Glutamatergic neuron (in vitro differentiated cells): ENCODE measurements at regions not wholly inside any gene's neighbourhood (a gene's known extent, or its start where the extent isn't known, plus 50 kb on each side); places are given as distances from the start of the nearest gene placed in this dataset.
"Not testable (repeated sequence)": the region's sequence is repeated elsewhere in the genome, so short reads cannot be mapped to it uniquely, and the experiment has no call there.

Experiments used
- DNase-seq: peaks from one replicate; pipeline ENCODE4 v3.0.0; 2022
- H3K27ac Mint-ChIP-seq: one replicate; pipeline ENCODE4 v1.8.0; 2020; ENCODE audit warnings: mild to moderate bottlenecking, mixed read lengths, inconsistent platforms; ENCODE audit not compliant: unreplicated experiment
- H3K27me3 Mint-ChIP-seq: one replicate; pipeline ENCODE4 v1.8.0; 2020; ENCODE audit warnings: mild to moderate bottlenecking, moderate library complexity, mixed read lengths, inconsistent platforms; ENCODE audit not compliant: unreplicated experiment
- H3K36me3 Mint-ChIP-seq: one replicate; pipeline ENCODE4 v1.8.0; 2020; ENCODE audit warnings: mild to moderate bottlenecking, mixed read lengths, inconsistent platforms; ENCODE audit not compliant: unreplicated experiment
- H3K4me1 Mint-ChIP-seq: one replicate; pipeline ENCODE4 v1.8.0; 2020; ENCODE audit warnings: mild to moderate bottlenecking, low read depth, mixed read lengths, inconsistent platforms; ENCODE audit not compliant: unreplicated experiment
- H3K4me3 Mint-ChIP-seq: one replicate; pipeline ENCODE4 v1.8.0; 2020; ENCODE audit warnings: mild to moderate bottlenecking, mixed read lengths, inconsistent platforms; ENCODE audit not compliant: unreplicated experiment
- H3K9me3 Mint-ChIP-seq: one replicate; pipeline ENCODE4 v1.8.0; 2020; ENCODE audit warnings: mild to moderate bottlenecking, moderate library complexity, mixed read lengths, inconsistent platforms; ENCODE audit not compliant: unreplicated experiment
- CTCF ChIP-seq: fragments of 200-600 bp; sonication (generic); IDR thresholded peaks from one replicate; pipeline ENCODE4 v1.5.0; 2021; ENCODE audit not compliant: partially characterized antibody, unreplicated experiment

- DNase-seq = peak; percentile 33
- Mint-ChIP-seq H3K36me3 (peaks cover 3% of the 10 kb centered on the region), H3K4me1 (peaks cover 20% of the 10 kb centered on the region), H3K4me3 (peak overlapping the region; percentile 35), H3K27ac (no peak overlapping the region), H3K27me3 (no peaks in the 10 kb centered on the region), H3K9me3 (no peaks in the 10 kb centered on the region)
- no peak for TF ChIP-seq CTCF
Measured at GRCh38 chr16:80909720-80910119, 97.0 kb downstream of the CMC2 start.

GRCh38 chr16:80906169-80906568, 100.5 kb downstream of the CMC2 start:
- H3K27ac Mint-ChIP-seq = peak overlapping the region; percentile 43
- H3K36me3 Mint-ChIP-seq, H3K9me3 Mint-ChIP-seq, DNase-seq, H3K27me3 Mint-ChIP-seq, H3K4me3 Mint-ChIP-seq: not testable (repeated sequence)
- peaks cover 20% of the 10 kb centered on the region for H3K4me1 Mint-ChIP-seq

GRCh38 chr16:80903616-80904015, 99.2 kb upstream of the CDYL2 start:
- H3K4me1 Mint-ChIP-seq = peaks cover 5% of the 10 kb centered on the region
- no peak overlapping the region for H3K4me3 Mint-ChIP-seq
- H3K27me3 Mint-ChIP-seq = no peaks in the 10 kb centered on the region
- no peak for TF ChIP-seq CTCF
- DNase-seq = no peak
- no peak overlapping the region for H3K27ac Mint-ChIP-seq
- no peaks in the 10 kb centered on the region for H3K9me3 Mint-ChIP-seq
- H3K36me3 Mint-ChIP-seq = no peaks in the 10 kb centered on the region

- no peak overlapping the region for H3K27ac Mint-ChIP-seq
- H3K4me3 Mint-ChIP-seq = no peak overlapping the region
- TF ChIP-seq CTCF = no peak
- DNase-seq = no peak
- no peaks in the 10 kb centered on the region for H3K9me3 Mint-ChIP-seq
- H3K27me3 Mint-ChIP-seq = no peaks in the 10 kb centered on the region
- H3K4me1 Mint-ChIP-seq = no peaks in the 10 kb centered on the region
- H3K36me3 Mint-ChIP-seq = no peaks in the 10 kb centered on the region
Measured at GRCh38 chr16:80902306-80903110, 98.1 kb upstream of the CDYL2 start.

- Mint-ChIP-seq H3K27me3 (no peaks in the 10 kb centered on the region), H3K36me3 (no peaks in the 10 kb centered on the region), H3K4me3 (no peak overlapping the region), H3K9me3 (no peaks in the 10 kb centered on the region), H3K4me1 (no peaks in the 10 kb centered on the region), H3K27ac (no peak overlapping the region)
- no peak for DNase-seq
- TF ChIP-seq CTCF = no peak
Measured at GRCh38 chr16:80900593-80900954, 96.2 kb upstream of the CDYL2 start.
